GM12872 (cell line): ENCODE measurements at regions not wholly inside any gene's neighbourhood (a gene's known extent, or its start where the extent isn't known, plus 50 kb on each side); places are given as distances from the start of the nearest gene placed in this dataset.

ENCODE experiments used
- CTCF ChIP-seq: IDR thresholded peaks from 3 replicates; pipeline ENCODE4 v1.5.1; 2011; ENCODE audit warnings: low read depth, mild to moderate bottlenecking, low read length, moderate library complexity; ENCODE audit not compliant: insufficient read depth

GRCh38 chr9:107945961-107946360 lies 456.4 kb upstream of the KLF4 start:
- TF ChIP-seq CTCF, result no peak

GRCh38 chr9:107945493-107945892 lies 455.9 kb upstream of the KLF4 start:
- no peak for TF ChIP-seq CTCF

- no peak for TF ChIP-seq CTCF
Observed at GRCh38 chr9:107944387-107944786, 454.8 kb upstream of the KLF4 start.

- TF ChIP-seq CTCF, result no peak
Observed at GRCh38 chr9:107943901-107944300, 454.3 kb upstream of the KLF4 start.

GRCh38 chr9:107942856-107943255 lies 453.3 kb upstream of the KLF4 start:
- no peak for TF ChIP-seq CTCF

- no peak for TF ChIP-seq CTCF
Observed at GRCh38 chr9:107942291-107942690, 452.7 kb upstream of the KLF4 start.

- no peak for TF ChIP-seq CTCF
Observed at GRCh38 chr9:107940616-107941595, 451.3 kb upstream of the KLF4 start.
